T47D (cell line): ENCODE measurements at regions not wholly inside any gene's neighbourhood (a gene's known extent, or its start where the extent isn't known, plus 50 kb on each side); places are given as distances from the start of the nearest gene placed in this dataset.
"Not testable (repeated sequence)": the region's sequence is repeated elsewhere in the genome, so short reads cannot be mapped to it uniquely, and the experiment has no call there.

ENCODE experiments used
- DNase-seq, 2 experiments: peaks; one replicate each; pipeline versions ENCODE4 v3.0.0 to v3.0.0-alpha.2; 2011 to 2012; ENCODE audit warnings: low read depth in 1 of 2, low spot score in 1 of 2
- JUND ChIP-seq: IDR thresholded peaks from 2 replicates; pipeline ENCODE4 v1.6.1; 2012; ENCODE audit warnings: low read depth
- in situ Hi-C: cut with HindIII; loops from 2 replicates; pipeline ENCODE4 v1.10.0; 2016; ENCODE audit warnings: low sequenced_read_pairs, low pct_unique_long_range_greater_than_20kb

GRCh38 chr14:37858733-37859132 lies 263.3 kb downstream of the TTC6 start:
- no peak for TF ChIP-seq JUND
- in situ Hi-C loops = no loop called here
- DNase-seq = no peak

- no peak for TF ChIP-seq JUND
- DNase-seq = no peak
- in situ Hi-C loops = no loop called here
These were observed 263.7 kb downstream of the TTC6 start for GRCh38 chr14:37859177-37859576.

- TF ChIP-seq JUND = no peak
- in situ Hi-C loops = no loop called here
- no peak for DNase-seq
These were observed 266.8 kb downstream of the TTC6 start for GRCh38 chr14:37862263-37862662.

- DNase-seq = no peak
- no peak for TF ChIP-seq JUND
- in situ Hi-C loops = no loop called here
These were observed 268.7 kb downstream of the TTC6 start for GRCh38 chr14:37864128-37864527.

- TF ChIP-seq JUND = no peak
- in situ Hi-C loops = no loop called here
- peak in 1 of 2 experiments; percentile 48 for DNase-seq
These were observed 269.7 kb downstream of the TTC6 start for GRCh38 chr14:37864861-37865718.

GRCh38 chr14:37865719-37866549 lies 270.5 kb downstream of the TTC6 start:
- in situ Hi-C loops = no loop called here
- no peak for DNase-seq
- TF ChIP-seq JUND = no peak

- in situ Hi-C loops = no loop called here
- no peak for TF ChIP-seq JUND
- DNase-seq = no peak
These were observed 274.2 kb downstream of the TTC6 start for GRCh38 chr14:37869633-37870032.

- in situ Hi-C loops = no loop called here
- DNase-seq = no peak
These were observed 274.7 kb downstream of the TTC6 start for GRCh38 chr14:37870170-37870569.

GRCh38 chr14:37870632-37871346 lies 275.4 kb downstream of the TTC6 start:
- in situ Hi-C loops = no loop called here
- TF ChIP-seq JUND = no peak

More at GRCh38 chr14:37870170-37870569, 274.7 kb downstream of the TTC6 start:
- no peak for TF ChIP-seq JUND

GRCh38 chr14:37874065-37874428 lies 278.6 kb downstream of the TTC6 start:
- DNase-seq, in situ Hi-C loops: not testable (repeated sequence)

More at GRCh38 chr14:37870632-37871346, 275.4 kb downstream of the TTC6 start:
- peak in 1 of 2 experiments; percentile 48 for DNase-seq

GRCh38 chr14:37874429-37875109 lies 279.1 kb downstream of the TTC6 start:
- peak; percentile 58 to 87 for DNase-seq
- no peak for TF ChIP-seq JUND
- in situ Hi-C loops = no loop called here

- in situ Hi-C loops = no loop called here
- TF ChIP-seq JUND = no peak
- no peak for DNase-seq
These were observed 292.8 kb downstream of the TTC6 start for GRCh38 chr14:37888234-37888633.
